ENCODE measurements at regions not wholly inside any gene's neighbourhood (a gene's known extent, or its start where the extent isn't known, plus 50 kb on each side); places are given as distances from the start of the nearest gene placed in this dataset.

DNA sequence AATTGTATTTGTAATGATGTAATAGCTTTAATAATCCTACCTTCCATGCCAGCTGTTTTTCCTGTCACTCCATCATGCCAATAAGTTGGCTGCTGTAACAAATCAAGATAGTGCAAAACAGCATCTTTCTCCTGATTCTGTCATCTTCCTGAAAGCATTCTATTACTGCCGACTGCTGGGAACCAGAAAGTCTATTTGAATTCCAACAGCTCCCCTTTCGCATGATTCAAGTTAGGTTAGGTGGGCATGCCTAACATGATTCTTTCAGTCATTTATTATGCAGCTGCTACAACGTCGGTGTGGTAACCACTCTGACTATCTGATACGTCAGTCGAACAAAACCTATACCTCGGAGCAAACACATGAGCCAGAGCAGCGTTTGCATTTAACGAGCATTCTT is 127.9 kb upstream of the DMD start:
- H3K79me1 ChIP-seq (ENCODE audit: low read depth in 1 of 2, low read length in 2 of 2): no peaks in the 10 kb centered on the region
- TF ChIP-seq MXI1 (IDR thresholded peaks at IDR 0.05; ENCODE audit: borderline replicate concordance, low read depth, low read length): no peak
- no peak for TF ChIP-seq RFX5 (IDR thresholded peaks at IDR 0.05; ENCODE audit: low read depth, low read length)
- TF ChIP-seq SMC3 (IDR thresholded peaks at IDR 0.05; ENCODE audit: low read depth, low read length): no peak
- TF ChIP-seq POLR2A (IDR thresholded peaks at IDR 0.05; ENCODE audit: low read depth, low read length): no peak
- no peak for TF ChIP-seq FOS (IDR thresholded peaks at IDR 0.05; ENCODE audit: low read depth, low read length)
- no peak for TF ChIP-seq ELK1 (IDR thresholded peaks at IDR 0.05; ENCODE audit: borderline replicate concordance, low read depth, low read length)
- no peak for TF ChIP-seq USF2 (IDR thresholded peaks at IDR 0.05; ENCODE audit: low read depth, low read length)
- no peak for TF ChIP-seq CTCF (conservative IDR thresholded peaks at IDR 0.05; ENCODE audit: low read depth, low read length)
- no peak for TF ChIP-seq MAZ (IDR thresholded peaks at IDR 0.05; ENCODE audit: borderline replicate concordance, low read depth, low read length)
- TF ChIP-seq RCOR1 (IDR thresholded peaks at IDR 0.05; ENCODE audit: insufficient replicate concordance, low read length): no peak
- no peak for TF ChIP-seq CHD1 (IDR thresholded peaks at IDR 0.05; ENCODE audit: low read depth, low read length)
- no peak for TF ChIP-seq BHLHE40 (IDR thresholded peaks at IDR 0.05; ENCODE audit: low read depth, low read length)
- no peak for TF ChIP-seq MAFK (IDR thresholded peaks at IDR 0.05; ENCODE audit: low read depth, low read length)
- no peak for TF ChIP-seq RAD21 (IDR thresholded peaks at IDR 0.05; ENCODE audit: low read length)
- no peak overlapping the region for H4K8ac ChIP-seq (ENCODE audit: low read depth in 2 of 2, low read length in 2 of 2)
- dilution Hi-C loops (cut with HindIII; ENCODE audit: low sequenced_read_pairs, unreplicated experiment) (no loop called here), in situ Hi-C loops (cut with MboI; ENCODE audit: low sequenced_read_pairs) (loop anchor here (10.0 kb wide), 1 partner anchor 804 kb away; no protein-coding TSS in a partner anchor), intact Hi-C loops (cut with micrococcal nuclease) (loop anchor here (5.0 kb wide), 1 partner anchor 127 kb away; the partner anchor contains the start of gene DMD)
- H3K36me3 ChIP-seq (ENCODE audit: control insufficient read depth, insufficient read depth, low read length): no peaks in the 10 kb centered on the region
- H2BK120ac ChIP-seq (ENCODE audit: low read depth, low read length): no peak overlapping the region
- no peak overlapping the region for H3K23ac ChIP-seq (ENCODE audit: low read depth, low read length)
- no peak overlapping the region for H3K4ac ChIP-seq (ENCODE audit: low read depth, low read length)
- CTCF ChIA-PET: interaction anchor here (0.5 kb wide), 1 partner anchor 124 kb away, joined by 6 read pairs; no protein-coding TSS in a partner anchor
- no peaks in the 10 kb centered on the region for H3K4me1 ChIP-seq (ENCODE audit: control insufficient read depth, insufficient read depth, low read length)
- no peaks in the 10 kb centered on the region for H4K20me1 ChIP-seq (ENCODE audit: insufficient read depth, low read length)
- H3K27me3 ChIP-seq (ENCODE audit: control insufficient read depth, insufficient read depth, low read length): no peaks in the 10 kb centered on the region
- H2AFZ ChIP-seq (replicated peaks; ENCODE audit: low read length, poor library complexity): no peak overlapping the region
- no peak overlapping the region for H3K14ac ChIP-seq (replicated peaks; ENCODE audit: low read depth, low read length)
- no TSS peak for BruUV-seq (replicated peaks)
- H2AK5ac ChIP-seq (ENCODE audit: low read depth, low read length): no peak overlapping the region
- no peaks in the 10 kb centered on the region for H3K9me3 ChIP-seq (ENCODE audit: control insufficient read depth, insufficient read depth, low read length)
- 52% methylated on average over 6 of the region's 9 CpGs; no CpG with 5 or more reads in 1 of the 2 experiments for WGBS, 2 experiments (ENCODE audit: extremely low coverage in 2 of 2, insufficient read length in 1 of 2)
- peak; percentile 16 for DNase-seq
- ATAC-seq (ENCODE audit: low read depth): peak; percentile 42
- no peak overlapping the region for H3K18ac ChIP-seq (ENCODE audit: low read depth, low read length)
- no peak overlapping the region for H3K4me3 ChIP-seq (ENCODE audit: insufficient read depth, low read depth, low read length)
- H2BK20ac ChIP-seq (ENCODE audit: low read depth, low read length): no peak overlapping the region
- POLR2A ChIA-PET (ENCODE audit: unreplicated experiment): no interaction called here
- H3K9me1 ChIP-seq (ENCODE audit: insufficient read depth, low read length): no peaks in the 10 kb centered on the region
- H4K5ac ChIP-seq (ENCODE audit: low read depth, low read length): no peak overlapping the region
- H3K56ac ChIP-seq (ENCODE audit: extremely low read depth, insufficient read depth, low read length): no peak overlapping the region
- no peak overlapping the region for H2BK5ac ChIP-seq (ENCODE audit: low read depth, low read length, poor library complexity, severe bottlenecking)
- H4K91ac ChIP-seq (ENCODE audit: insufficient read depth, low read depth, low read length): no peak overlapping the region
- H3K27ac ChIP-seq (ENCODE audit: insufficient read depth, low read length): no peak overlapping the region
- no peak overlapping the region for H2AK9ac ChIP-seq (replicated peaks; ENCODE audit: low read depth, low read length, poor library complexity)
- H3K9ac ChIP-seq (ENCODE audit: low read depth, low read length): no peak overlapping the region
- H3K4me2 ChIP-seq (ENCODE audit: low read depth, low read length): peak overlapping the region; percentile 79
- H2BK15ac ChIP-seq (ENCODE audit: low read depth, low read length): no peak overlapping the region
